HG03439 (cell line): ENCODE measurements at regions not wholly inside any gene's neighbourhood (a gene's known extent, or its start where the extent isn't known, plus 50 kb on each side); places are given as distances from the start of the nearest gene placed in this dataset.

Experiments
- ATAC-seq: cut with Tn5 transposase; IDR thresholded peaks from one replicate; pipeline ENCODE4 v1.9.1; 2021; ENCODE audit warnings: mild to moderate bottlenecking, moderate library complexity; ENCODE audit not compliant: unreplicated experiment

GRCh38 chr12:87119713-87120112 lies 863.5 kb upstream of the MGAT4C start:
- no peak for ATAC-seq

GRCh38 chr12:87117526-87117925 lies 861.3 kb upstream of the MGAT4C start:
- ATAC-seq: no peak

GRCh38 chr12:87116780-87117179 lies 860.6 kb upstream of the MGAT4C start:
- ATAC-seq: no peak

- ATAC-seq: no peak
These were observed 856.6 kb upstream of the MGAT4C start for GRCh38 chr12:87112571-87113345.

GRCh38 chr12:87107766-87108165 lies 851.6 kb upstream of the MGAT4C start:
- ATAC-seq: no peak

GRCh38 chr12:87107270-87107669 lies 851.1 kb upstream of the MGAT4C start:
- no peak for ATAC-seq

- no peak for ATAC-seq
These were observed 839.9 kb upstream of the MGAT4C start for GRCh38 chr12:87096082-87096585.

GRCh38 chr12:87094356-87094755 lies 838.2 kb upstream of the MGAT4C start:
- ATAC-seq: no peak

GRCh38 chr12:87092421-87092820 lies 836.2 kb upstream of the MGAT4C start:
- no peak for ATAC-seq

GRCh38 chr12:87086118-87086891 lies 830.1 kb upstream of the MGAT4C start:
- no peak for ATAC-seq

- ATAC-seq: no peak
These were observed 829.1 kb upstream of the MGAT4C start for GRCh38 chr12:87085286-87085685.

GRCh38 chr12:87082756-87083155 lies 826.6 kb upstream of the MGAT4C start:
- no peak for ATAC-seq

- ATAC-seq: no peak
These were observed 818.6 kb upstream of the MGAT4C start for GRCh38 chr12:87074781-87075180.

GRCh38 chr12:87066326-87066725 lies 810.1 kb upstream of the MGAT4C start:
- ATAC-seq: no peak

- no peak for ATAC-seq
These were observed 803.0 kb upstream of the MGAT4C start for GRCh38 chr12:87059231-87059630.

GRCh38 chr12:87054226-87054625 lies 798.0 kb upstream of the MGAT4C start:
- ATAC-seq: no peak

- ATAC-seq: no peak
These were observed 795.4 kb upstream of the MGAT4C start for GRCh38 chr12:87051621-87052020.

- no peak for ATAC-seq
These were observed 791.5 kb upstream of the MGAT4C start for GRCh38 chr12:87047691-87048090.

GRCh38 chr12:87039536-87039935 lies 783.3 kb upstream of the MGAT4C start:
- no peak for ATAC-seq

GRCh38 chr12:87038098-87038497 lies 781.9 kb upstream of the MGAT4C start:
- no peak for ATAC-seq

GRCh38 chr12:87025976-87026375 lies 769.8 kb upstream of the MGAT4C start:
- ATAC-seq: no peak

GRCh38 chr12:87021400-87021799 lies 765.2 kb upstream of the MGAT4C start:
- no peak for ATAC-seq
